A549 (cell line): ENCODE measurements at regions not wholly inside any gene's neighbourhood (a gene's known extent, or its start where the extent isn't known, plus 50 kb on each side); places are given as distances from the start of the nearest gene placed in this dataset.

Source experiments
- ATAC-seq, 2 experiments: fragments of 200-7000 bp in 1 of 2; fragments of >200 bp in 1 of 2; cut with Nextera tagmentation in 1 of 2; cut with Tn5 transposase in 1 of 2; 3 replicates each; pipeline versions ENCODE4 v1.8.0 to v1.9.1; 2018 to 2020; ENCODE audit warnings: mild to moderate bottlenecking in 1 of 2, moderate library complexity in 1 of 2
- CTCF ChIA-PET: fragments of 300-600 bp; sonication (Branson Sonifier 250); formaldehyde crosslinking; extraction: SDS; loops from one replicate; lab custom pipeline; 2021; ENCODE audit warnings: antibody characterized with exemption, inconsistent platforms; lab: Yijun Ruan, JAX
- POLR2A ChIA-PET: fragments of 350-600 bp; formaldehyde crosslinking; extraction: SDS; loops from one replicate; lab custom pipeline; 2021; ENCODE audit warnings: antibody characterized with exemption, inconsistent platforms; lab: Yijun Ruan, JAX
- DNase-seq, 2 experiments: peaks; one replicate each; pipeline versions ENCODE4 v3.0.0 to v3.0.0-alpha.2; 2011 to 2016; ENCODE audit warnings: low read depth in 1 of 2, low spot score in 1 of 2
- FAIRE-seq: peaks from 2 replicates; lab custom pipeline; 2011; peaks lifted over from hg19 to GRCh38; lab: Jason Lieb, UNC
- H3K27ac ChIP-seq, 2 experiments: fragments of >200 bp; sonication (Bioruptor Twin); formaldehyde crosslinking; 3 replicates each; pipeline ENCODE4 v1.5.1; 2016 to 2017
- H3K4me1 ChIP-seq: fragments of >200 bp; sonication (Bioruptor Twin); formaldehyde crosslinking; 3 replicates; pipeline ENCODE4 v1.6.1; 2016
- H3K4me2 ChIP-seq: fragments of >200 bp; sonication (Bioruptor Twin); formaldehyde crosslinking; 3 replicates; pipeline ENCODE4 v1.6.1; 2016
- H3K4me3 ChIP-seq: fragments of >200 bp; sonication (Bioruptor Twin); formaldehyde crosslinking; 3 replicates; pipeline ENCODE4 v1.5.1; 2016
- H3K9me3 ChIP-seq: fragments of >200 bp; sonication (Bioruptor Twin); formaldehyde crosslinking; 3 replicates; pipeline ENCODE4 v1.6.1; 2016
- BHLHE40 ChIP-seq: IDR thresholded peaks from 2 replicates; pipeline ENCODE4 v1.6.1; 2012; ENCODE audit warnings: low read depth, low read length, inconsistent platforms
- CBX2 ChIP-seq: fragments of 200-600 bp; sonication (generic); IDR thresholded peaks from 2 replicates; pipeline ENCODE4 v1.6.1; 2016; ENCODE audit warnings: low read depth, mild to moderate bottlenecking, borderline replicate concordance
- CBX8 ChIP-seq: fragments of 200-600 bp; sonication (generic); IDR thresholded peaks from 2 replicates; pipeline ENCODE4 v1.6.1; 2016
- EP300 ChIP-seq, 2 experiments: fragments of >200 bp; sonication (Bioruptor Twin); formaldehyde crosslinking; IDR thresholded peaks; 2 replicates in 1 of 2; 3 replicates in 1 of 2; pipeline ENCODE4 v1.6.1; 2016 to 2017
- FOSB ChIP-seq: fragments of 250-450 bp; sonication (Bioruptor Pico); IDR thresholded peaks from 2 replicates; pipeline ENCODE4 v1.5.0; 2020; ENCODE audit warnings: mild to moderate bottlenecking, moderate library complexity
- HDAC2 ChIP-seq: fragments of 200-600 bp; sonication (generic); IDR thresholded peaks from 2 replicates; pipeline ENCODE4 v1.6.1; 2016
- HEYL ChIP-seq: fragments of 250-450 bp; sonication (Bioruptor Pico); IDR thresholded peaks from 2 replicates; pipeline ENCODE4 v1.8.0; 2021; ENCODE audit warnings: mild to moderate bottlenecking, moderate library complexity
- HOXB5 ChIP-seq: fragments of 250-450 bp; sonication (Bioruptor Pico); IDR thresholded peaks from 2 replicates; pipeline ENCODE4 v1.5.0; 2020; ENCODE audit warnings: mild to moderate bottlenecking, moderate library complexity
- JUN ChIP-seq, 2 experiments: fragments of >200 bp; sonication (Bioruptor Twin); formaldehyde crosslinking; IDR thresholded peaks; 2 replicates in 1 of 2; 3 replicates in 1 of 2; pipeline ENCODE4 v1.6.1; 2016 to 2017
- KDM1A ChIP-seq: fragments of 200-600 bp; sonication (generic); IDR thresholded peaks from 2 replicates; pipeline ENCODE4 v1.6.1; 2016; ENCODE audit warnings: low read depth, mild to moderate bottlenecking
- PHF8 ChIP-seq: fragments of 200-600 bp; sonication (generic); IDR thresholded peaks from 2 replicates; pipeline ENCODE4 v1.6.1; 2016; ENCODE audit warnings: low read depth, mild to moderate bottlenecking, antibody characterized with exemption, moderate library complexity, borderline replicate concordance
- POLR2A ChIP-seq: IDR thresholded peaks from 2 replicates; pipeline ENCODE4 v1.6.1; 2012; ENCODE audit warnings: mild to moderate bottlenecking, low read length
- RAD21 ChIP-seq, 2 experiments: fragments of >200 bp in 1 of 2; sonication (Bioruptor Twin) in 1 of 2; formaldehyde crosslinking in 1 of 2; IDR thresholded peaks in 1 of 2; conservative IDR thresholded peaks in 1 of 2; 2 replicates in 1 of 2; 3 replicates in 1 of 2; pipeline ENCODE4 v1.6.1; 2012 to 2018; ENCODE audit warnings: inconsistent platforms in 1 of 2
- RARB ChIP-seq: fragments of 250-450 bp; sonication (Bioruptor Pico); IDR thresholded peaks from 2 replicates; pipeline ENCODE4 v1.8.0; 2021; ENCODE audit warnings: mild to moderate bottlenecking, moderate library complexity
- RFX5 ChIP-seq: fragments of 450-650 bp; IDR thresholded peaks from 2 replicates; pipeline ENCODE4 v1.7.1; 2014; ENCODE audit warnings: antibody characterized with exemption, mild to moderate bottlenecking, moderate library complexity
- TP53 ChIP-seq: fragments of 250-450 bp; sonication (Bioruptor Pico); IDR thresholded peaks from 2 replicates; pipeline ENCODE4 v1.5.0; 2021; ENCODE audit warnings: mild to moderate bottlenecking, moderate library complexity
- WGBS: methylation state at CpG from one replicate; pipeline ENCODE4 v1.1.6; 2017; ENCODE audit errors: missing lambda C conversion rate; 5-methylcytosine and 5-hydroxymethylcytosine counted together
- TF ChIP-seq, protein P1 (sequence below): fragments of >200 bp; sonication (Bioruptor Twin); formaldehyde crosslinking; IDR thresholded peaks from 3 replicates; pipeline ENCODE4 v1.5.1; 2016
- TF ChIP-seq, protein P2 (sequence below): IDR thresholded peaks from 2 replicates; pipeline ENCODE4 v1.6.1; 2012
- TF ChIP-seq, protein P3 (sequence below): fragments of 150-350 bp; IDR thresholded peaks from 2 replicates; pipeline ENCODE4 v1.6.1; 2014; ENCODE audit warnings: low read depth, mild to moderate bottlenecking, low read length
- TF ChIP-seq, protein P4 (sequence below): fragments of >200 bp; sonication (Bioruptor Twin); formaldehyde crosslinking; IDR thresholded peaks from 3 replicates; pipeline ENCODE4 v1.6.1; 2016

DNA sequence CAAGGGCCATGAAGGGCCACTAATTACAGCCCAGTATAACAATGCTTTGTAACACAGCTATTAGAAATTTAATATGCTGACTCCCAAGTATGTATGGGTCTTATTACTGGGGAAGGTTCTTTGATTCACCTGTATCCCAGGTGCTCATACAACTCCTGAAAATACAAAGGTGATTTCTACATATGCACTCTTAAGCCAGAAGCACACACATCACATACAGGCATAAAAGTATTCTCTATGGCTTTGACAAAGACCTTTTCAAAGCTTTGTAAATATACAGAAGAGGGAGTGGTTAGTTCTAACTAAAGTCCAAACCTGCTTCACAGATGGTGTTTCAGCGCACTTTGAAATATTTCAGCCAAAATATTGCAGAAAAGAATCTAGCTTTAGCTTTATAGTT is 191.5 kb downstream of the SNCA start:
- 20% methylated on average over 1 of the region's 1 CpG for WGBS
- CTCF ChIA-PET: interaction anchor here (0.9 kb wide), 1 partner anchor 12 kb away, joined by 3 read pairs; no protein-coding TSS in a partner anchor
- Histone ChIP-seq H3K27ac (no peak overlapping the region), H3K9me3 (no peaks in the 10 kb centered on the region), H3K4me1 (no peaks in the 10 kb centered on the region; the same call in 2 of the 3 replicates), H3K4me3 (no peak overlapping the region), H3K4me2 (no peak overlapping the region)
- DNase-seq (no peak), ATAC-seq (no peak), FAIRE-seq (no peak)
- TF ChIP-seq EP300 (IDR thresholded peaks at IDR 0.05): no peak
- TF ChIP-seq BHLHE40: no peak
- no peak for TF ChIP-seq CBX2
- TF ChIP-seq, protein P1, sequence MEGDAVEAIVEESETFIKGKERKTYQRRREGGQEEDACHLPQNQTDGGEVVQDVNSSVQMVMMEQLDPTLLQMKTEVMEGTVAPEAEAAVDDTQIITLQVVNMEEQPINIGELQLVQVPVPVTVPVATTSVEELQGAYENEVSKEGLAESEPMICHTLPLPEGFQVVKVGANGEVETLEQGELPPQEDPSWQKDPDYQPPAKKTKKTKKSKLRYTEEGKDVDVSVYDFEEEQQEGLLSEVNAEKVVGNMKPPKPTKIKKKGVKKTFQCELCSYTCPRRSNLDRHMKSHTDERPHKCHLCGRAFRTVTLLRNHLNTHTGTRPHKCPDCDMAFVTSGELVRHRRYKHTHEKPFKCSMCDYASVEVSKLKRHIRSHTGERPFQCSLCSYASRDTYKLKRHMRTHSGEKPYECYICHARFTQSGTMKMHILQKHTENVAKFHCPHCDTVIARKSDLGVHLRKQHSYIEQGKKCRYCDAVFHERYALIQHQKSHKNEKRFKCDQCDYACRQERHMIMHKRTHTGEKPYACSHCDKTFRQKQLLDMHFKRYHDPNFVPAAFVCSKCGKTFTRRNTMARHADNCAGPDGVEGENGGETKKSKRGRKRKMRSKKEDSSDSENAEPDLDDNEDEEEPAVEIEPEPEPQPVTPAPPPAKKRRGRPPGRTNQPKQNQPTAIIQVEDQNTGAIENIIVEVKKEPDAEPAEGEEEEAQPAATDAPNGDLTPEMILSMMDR: no peak
- TF ChIP-seq CBX8: no peak
- no peak for TF ChIP-seq RARB (CRISPR knock-in tag)
- no peak for TF ChIP-seq RAD21 (conservative IDR thresholded peaks at IDR 0.05 in 1 of 2, IDR thresholded peaks at IDR 0.05 in 1 of 2)
- POLR2A ChIA-PET: no interaction called here

DNA sequence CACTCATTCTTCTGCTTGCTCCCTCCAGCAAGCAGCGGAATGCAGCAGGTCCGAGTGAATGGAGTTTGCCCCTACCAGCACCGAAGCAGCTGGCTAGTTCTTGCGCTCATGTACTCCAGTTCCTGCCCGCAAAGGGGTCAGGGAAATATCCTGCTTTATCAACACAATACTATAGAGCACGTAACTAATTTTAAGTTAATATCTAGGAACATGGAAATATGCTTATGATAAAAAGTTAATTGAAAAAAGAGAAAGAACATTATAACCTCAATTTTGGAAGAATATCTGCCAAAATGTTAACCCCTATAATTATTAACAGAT is 195.6 kb downstream of the SNCA start:
- H3K27ac ChIP-seq: no peak overlapping the region
- no peaks in the 10 kb centered on the region; the same call in 2 of the 3 replicates for H3K4me1 ChIP-seq
- no peaks in the 10 kb centered on the region for H3K9me3 ChIP-seq
- DNase-seq (no peak), FAIRE-seq (no peak), ATAC-seq (peak in 1 of 2 experiments; percentile 56; a peak in 2 of 6 replicates)
- 34% methylated on average over 6 of the region's 6 CpGs for WGBS
- TF ChIP-seq RARB (CRISPR knock-in tag) (no peak), BHLHE40 (no peak), JUN (IDR thresholded peaks at IDR 0.05) (no peak), CBX2 (no peak), FOSB (no peak), TP53 (no peak), HDAC2 (no peak), POLR2A (no peak), HOXB5 (CRISPR knock-in tag) (no peak), RFX5 (no peak), KDM1A (no peak), PHF8 (no peak), HEYL (CRISPR knock-in tag) (no peak)
- TF ChIP-seq, protein P2, sequence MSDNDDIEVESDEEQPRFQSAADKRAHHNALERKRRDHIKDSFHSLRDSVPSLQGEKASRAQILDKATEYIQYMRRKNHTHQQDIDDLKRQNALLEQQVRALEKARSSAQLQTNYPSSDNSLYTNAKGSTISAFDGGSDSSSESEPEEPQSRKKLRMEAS: no peak
- TF ChIP-seq, protein P3, sequence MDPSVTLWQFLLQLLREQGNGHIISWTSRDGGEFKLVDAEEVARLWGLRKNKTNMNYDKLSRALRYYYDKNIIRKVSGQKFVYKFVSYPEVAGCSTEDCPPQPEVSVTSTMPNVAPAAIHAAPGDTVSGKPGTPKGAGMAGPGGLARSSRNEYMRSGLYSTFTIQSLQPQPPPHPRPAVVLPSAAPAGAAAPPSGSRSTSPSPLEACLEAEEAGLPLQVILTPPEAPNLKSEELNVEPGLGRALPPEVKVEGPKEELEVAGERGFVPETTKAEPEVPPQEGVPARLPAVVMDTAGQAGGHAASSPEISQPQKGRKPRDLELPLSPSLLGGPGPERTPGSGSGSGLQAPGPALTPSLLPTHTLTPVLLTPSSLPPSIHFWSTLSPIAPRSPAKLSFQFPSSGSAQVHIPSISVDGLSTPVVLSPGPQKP: no peak
- TF ChIP-seq, protein P4, sequence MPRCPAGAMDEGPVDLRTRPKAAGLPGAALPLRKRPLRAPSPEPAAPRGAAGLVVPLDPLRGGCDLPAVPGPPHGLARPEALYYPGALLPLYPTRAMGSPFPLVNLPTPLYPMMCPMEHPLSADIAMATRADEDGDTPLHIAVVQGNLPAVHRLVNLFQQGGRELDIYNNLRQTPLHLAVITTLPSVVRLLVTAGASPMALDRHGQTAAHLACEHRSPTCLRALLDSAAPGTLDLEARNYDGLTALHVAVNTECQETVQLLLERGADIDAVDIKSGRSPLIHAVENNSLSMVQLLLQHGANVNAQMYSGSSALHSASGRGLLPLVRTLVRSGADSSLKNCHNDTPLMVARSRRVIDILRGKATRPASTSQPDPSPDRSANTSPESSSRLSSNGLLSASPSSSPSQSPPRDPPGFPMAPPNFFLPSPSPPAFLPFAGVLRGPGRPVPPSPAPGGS: no peak
- peak overlapping the region; percentile 67 for H3K4me2 ChIP-seq
- ChIA-PET POLR2A (no interaction called here), CTCF (interaction anchor here (0.6 to 1.5 kb wide), 8 partner anchors 16 to 1010 kb away, joined by 3 to 4 read pairs (median 3); no protein-coding TSS in a partner anchor)
- 0 out of 3 replicates have a peak overlapping the region, but pooled peaks have one; percentile 11 for H3K4me3 ChIP-seq
